HepG2 (cell line): ENCODE measurements at regions not wholly inside any gene's neighbourhood (a gene's known extent, or its start where the extent isn't known, plus 50 kb on each side); places are given as distances from the start of the nearest gene placed in this dataset.
A peak's percentile ranks its signal among the peaks of the same experiment; 100 is the strongest.

ENCODE experiments used
- CEBPB ChIP-seq: IDR thresholded peaks from 2 replicates; pipeline ENCODE4 v1.6.1; 2011; ENCODE audit warnings: low read depth, low read length, improper control_type of control experiment, borderline replicate concordance
- CERS6 ChIP-seq: sonication (generic); formaldehyde crosslinking; IDR thresholded peaks from 2 replicates; pipeline ENCODE4 v1.5.0; 2020; ENCODE audit warnings: missing genetic modification reagents
- GABPA ChIP-seq, 2 experiments: IDR thresholded peaks; 2 replicates each; pipeline ENCODE4 v1.6.1; 2011 to 2016; ENCODE audit warnings: low read depth in 2 of 2, low read length in 1 of 2, missing biosample characterization in 1 of 2, missing genetic modification characterization in 1 of 2
- NCOA5 ChIP-seq: sonication (generic); formaldehyde crosslinking; IDR thresholded peaks from 2 replicates; pipeline ENCODE4 v1.4.0; 2020; ENCODE audit warnings: missing genetic modification reagents
- RXRA ChIP-seq: sonication (generic); formaldehyde crosslinking; IDR thresholded peaks from 2 replicates; pipeline ENCODE4 v1.5.1; 2020; ENCODE audit warnings: missing genetic modification reagents
- SAFB2 ChIP-seq: sonication (generic); formaldehyde crosslinking; IDR thresholded peaks from 2 replicates; pipeline ENCODE4 v1.5.1; 2020; ENCODE audit warnings: missing genetic modification reagents, low read depth, mild to moderate bottlenecking, borderline replicate concordance
- SALL1 ChIP-seq: sonication (generic); formaldehyde crosslinking; IDR thresholded peaks from 2 replicates; pipeline ENCODE4 v1.8.0; 2022; ENCODE audit warnings: mild to moderate bottlenecking, missing genetic modification reagents
- SMAD9 ChIP-seq: sonication (generic); formaldehyde crosslinking; IDR thresholded peaks from 2 replicates; pipeline ENCODE4 v1.5.1; 2020; ENCODE audit warnings: mild to moderate bottlenecking, missing genetic modification reagents
- SUZ12 ChIP-seq: fragments of 150-350 bp; IDR thresholded peaks from 2 replicates; pipeline ENCODE4 v1.6.1; 2014; ENCODE audit warnings: low read depth, low read length
- TRAFD1 ChIP-seq: sonication (generic); formaldehyde crosslinking; IDR thresholded peaks from 2 replicates; pipeline ENCODE4 v1.5.1; 2020; ENCODE audit warnings: missing genetic modification reagents, mild to moderate bottlenecking, borderline replicate concordance
- YEATS4 ChIP-seq: sonication (generic); formaldehyde crosslinking; IDR thresholded peaks from 2 replicates; pipeline ENCODE4 v1.4.0; 2020; ENCODE audit warnings: missing genetic modification reagents, borderline replicate concordance
- ZBTB20 ChIP-seq: sonication (generic); formaldehyde crosslinking; IDR thresholded peaks from 2 replicates; pipeline ENCODE4 v1.8.1; 2023; ENCODE audit warnings: missing genetic modification reagents, low read depth, mild to moderate bottlenecking, borderline replicate concordance
- ZBTB7A ChIP-seq: sonication (generic); formaldehyde crosslinking; IDR thresholded peaks from 2 replicates; pipeline ENCODE4 v1.8.0; 2022; ENCODE audit warnings: mild to moderate bottlenecking, missing genetic modification reagents
- ZFP37 ChIP-seq: sonication (generic); formaldehyde crosslinking; IDR thresholded peaks from 2 replicates; pipeline ENCODE4 v1.4.0; 2020; ENCODE audit warnings: missing genetic modification reagents, borderline replicate concordance
- ZNF10 ChIP-seq: sonication (generic); formaldehyde crosslinking; IDR thresholded peaks from 2 replicates; pipeline ENCODE4 v1.4.0; 2020; ENCODE audit warnings: mild to moderate bottlenecking, low read depth, missing genetic modification reagents, borderline replicate concordance
- ZNF761 ChIP-seq: sonication (generic); formaldehyde crosslinking; conservative IDR thresholded peaks from 2 replicates; pipeline ENCODE4 v1.4.0; 2020; ENCODE audit warnings: mild to moderate bottlenecking, missing genetic modification reagents
- TF ChIP-seq, protein P1 (sequence below): sonication (generic); formaldehyde crosslinking; IDR thresholded peaks from 2 replicates; pipeline ENCODE4 v1.5.0; 2020; ENCODE audit warnings: mild to moderate bottlenecking, missing genetic modification reagents, borderline replicate concordance
- TF ChIP-seq, protein P2 (sequence below): sonication (generic); formaldehyde crosslinking; IDR thresholded peaks from 2 replicates; pipeline ENCODE4 v1.4.0; 2020; ENCODE audit warnings: missing genetic modification reagents

DNA sequence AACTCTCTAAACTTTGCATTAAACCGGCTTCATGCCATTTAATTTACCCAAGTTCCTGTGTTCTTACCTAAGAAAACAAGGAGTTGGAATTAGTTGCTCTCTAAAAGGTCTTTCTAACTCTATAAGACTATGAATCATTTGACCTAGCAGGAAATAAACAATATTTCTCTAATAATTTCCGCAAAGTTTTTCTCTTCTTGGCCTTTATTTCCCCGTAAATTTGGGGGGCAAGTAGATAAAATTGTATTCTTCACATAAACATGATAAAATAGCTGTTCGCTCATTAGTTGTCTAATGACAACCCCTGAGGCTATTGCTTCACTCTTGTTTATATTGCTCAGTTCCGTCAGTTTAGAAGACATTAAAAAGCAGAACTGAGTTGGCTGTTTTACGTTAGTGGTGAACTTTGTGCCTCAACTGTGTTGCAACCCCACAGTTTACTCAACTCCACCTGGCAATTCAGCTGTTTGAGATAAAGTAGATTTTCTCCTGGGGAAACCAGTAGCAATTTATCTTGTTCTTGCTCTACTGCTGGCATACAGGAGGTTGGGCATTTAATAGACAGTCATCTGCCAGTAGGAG is 74.7 kb downstream of the BTG1 start (continued):
- TF ChIP-seq, protein P1, sequence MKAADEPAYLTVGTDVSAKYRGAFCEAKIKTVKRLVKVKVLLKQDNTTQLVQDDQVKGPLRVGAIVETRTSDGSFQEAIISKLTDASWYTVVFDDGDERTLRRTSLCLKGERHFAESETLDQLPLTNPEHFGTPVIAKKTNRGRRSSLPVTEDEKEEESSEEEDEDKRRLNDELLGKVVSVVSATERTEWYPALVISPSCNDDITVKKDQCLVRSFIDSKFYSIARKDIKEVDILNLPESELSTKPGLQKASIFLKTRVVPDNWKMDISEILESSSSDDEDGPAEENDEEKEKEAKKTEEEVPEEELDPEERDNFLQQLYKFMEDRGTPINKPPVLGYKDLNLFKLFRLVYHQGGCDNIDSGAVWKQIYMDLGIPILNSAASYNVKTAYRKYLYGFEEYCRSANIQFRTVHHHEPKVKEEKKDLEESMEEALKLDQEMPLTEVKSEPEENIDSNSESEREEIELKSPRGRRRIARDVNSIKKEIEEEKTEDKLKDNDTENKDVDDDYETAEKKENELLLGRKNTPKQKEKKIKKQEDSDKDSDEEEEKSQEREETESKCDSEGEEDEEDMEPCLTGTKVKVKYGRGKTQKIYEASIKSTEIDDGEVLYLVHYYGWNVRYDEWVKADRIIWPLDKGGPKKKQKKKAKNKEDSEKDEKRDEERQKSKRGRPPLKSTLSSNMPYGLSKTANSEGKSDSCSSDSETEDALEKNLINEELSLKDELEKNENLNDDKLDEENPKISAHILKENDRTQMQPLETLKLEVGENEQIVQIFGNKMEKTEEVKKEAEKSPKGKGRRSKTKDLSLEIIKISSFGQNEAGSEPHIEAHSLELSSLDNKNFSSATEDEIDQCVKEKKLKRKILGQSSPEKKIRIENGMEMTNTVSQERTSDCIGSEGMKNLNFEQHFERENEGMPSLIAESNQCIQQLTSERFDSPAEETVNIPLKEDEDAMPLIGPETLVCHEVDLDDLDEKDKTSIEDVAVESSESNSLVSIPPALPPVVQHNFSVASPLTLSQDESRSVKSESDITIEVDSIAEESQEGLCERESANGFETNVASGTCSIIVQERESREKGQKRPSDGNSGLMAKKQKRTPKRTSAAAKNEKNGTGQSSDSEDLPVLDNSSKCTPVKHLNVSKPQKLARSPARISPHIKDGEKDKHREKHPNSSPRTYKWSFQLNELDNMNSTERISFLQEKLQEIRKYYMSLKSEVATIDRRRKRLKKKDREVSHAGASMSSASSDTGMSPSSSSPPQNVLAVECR: peak; percentile 54; the same call in 1 of the 2 replicates
- no peak for TF ChIP-seq ZFP37 (CRISPR knock-in tag)
- peak; percentile 47; the same call in 1 of the 2 replicates for TF ChIP-seq ZBTB20 (CRISPR knock-in tag)
- peak; percentile 86; the same call in 1 of the 2 replicates for TF ChIP-seq SALL1
- peak; percentile 85; the same call in 1 of the 2 replicates for TF ChIP-seq TRAFD1 (CRISPR knock-in tag)
- TF ChIP-seq SAFB2 (CRISPR knock-in tag): no peak
- TF ChIP-seq CEBPB: peak; percentile 99
- no peak for TF ChIP-seq ZNF10 (CRISPR knock-in tag)
- TF ChIP-seq ZBTB7A (CRISPR knock-in tag): no peak
- TF ChIP-seq CERS6: no peak
- TF ChIP-seq, protein P2, sequence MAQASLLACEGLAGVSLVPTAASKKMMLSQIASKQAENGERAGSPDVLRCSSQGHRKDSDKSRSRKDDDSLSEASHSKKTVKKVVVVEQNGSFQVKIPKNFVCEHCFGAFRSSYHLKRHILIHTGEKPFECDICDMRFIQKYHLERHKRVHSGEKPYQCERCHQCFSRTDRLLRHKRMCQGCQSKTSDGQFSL (CRISPR knock-in tag): no peak
- peak; percentile 80 for TF ChIP-seq YEATS4 (CRISPR knock-in tag)
- no peak for TF ChIP-seq SMAD9 (CRISPR knock-in tag)
- no peak for TF ChIP-seq SUZ12
- TF ChIP-seq RXRA (CRISPR knock-in tag): peak; percentile 43; the same call in 1 of the 2 replicates
- TF ChIP-seq NCOA5 (CRISPR knock-in tag): no peak
- no peak for TF ChIP-seq ZNF761 (CRISPR knock-in tag)
- no peak for TF ChIP-seq GABPA (IDR thresholded peaks at IDR 0.05; ENCODE audit: low read depth, low read length)
- no peak; the same call in 1 of the 2 replicates for TF ChIP-seq GABPA (CRISPR knock-in tag; IDR thresholded peaks at IDR 0.05; ENCODE audit: low read depth)
